ENCODE measurements at regions not wholly inside any gene's neighbourhood (a gene's known extent, or its start where the extent isn't known, plus 50 kb on each side); places are given as distances from the start of the nearest gene placed in this dataset.

GRCh38 chr6:168155821-168156741 is 77.1 kb upstream of the FRMD1 start:
- Histone ChIP-seq H3K9ac (ENCODE audit: control insufficient read depth, extremely low read depth, insufficient read depth, low read length) (no peak overlapping the region), H3K79me2 (ENCODE audit: control insufficient read depth, insufficient read depth, low read length) (no peaks in the 10 kb centered on the region), H4K20me1 (ENCODE audit: control insufficient read depth, extremely low read depth, insufficient read depth, low read length) (no peaks in the 10 kb centered on the region), H3K9me1 (ENCODE audit: control insufficient read depth, extremely low read depth, insufficient read depth, low read length) (no peaks in the 10 kb centered on the region), H3K4me1 (ENCODE audit: control insufficient read depth, extremely low read depth, insufficient read depth, low read length) (peaks cover 8% of the 10 kb centered on the region), H3K27ac (ENCODE audit: control insufficient read depth, insufficient read depth, low read length) (no peak overlapping the region), H2AFZ (ENCODE audit: control insufficient read depth, low read length) (no peak overlapping the region), H3K4me3 (ENCODE audit: control insufficient read depth in 2 of 3, extremely low read depth in 1 of 3, insufficient read depth in 2 of 3, low read depth in 1 of 3, low read length in 3 of 3) (no peak overlapping the region), H3K36me3 (ENCODE audit: control insufficient read depth in 2 of 2, extremely low read depth in 1 of 2, insufficient read depth in 2 of 2, low read length in 2 of 2) (no peaks in the 10 kb centered on the region), H3K9me3 (ENCODE audit: control insufficient read depth, low read depth, low read length) (no peaks in the 10 kb centered on the region), H3K4me2 (ENCODE audit: control insufficient read depth, extremely low read depth, insufficient read depth, low read depth, low read length) (no peak overlapping the region), H3K27me3 (ENCODE audit: control insufficient read depth, extremely low read depth, insufficient read depth, low read length) (peaks cover 7% of the 10 kb centered on the region)
- DNase-seq (ENCODE audit: low read depth, low spot score) (no peak), FAIRE-seq (no peak)
- no peak for TF ChIP-seq EZH2 (IDR thresholded peaks at IDR 0.05; ENCODE audit: low read length)
- TF ChIP-seq CTCF (optimal IDR thresholded peaks at IDR 0.05 in 1 of 3, IDR thresholded peaks at IDR 0.05 in 1 of 3, conservative IDR thresholded peaks at IDR 0.05 in 1 of 3; ENCODE audit: extremely low read depth in 1 of 3, insufficient read depth in 2 of 3, low read length in 3 of 3) = no peak
- dilution Hi-C loops (cut with MboI; ENCODE audit: extremely low pct_ligation_motif_present, low sequenced_read_pairs) = no loop called here

DNA sequence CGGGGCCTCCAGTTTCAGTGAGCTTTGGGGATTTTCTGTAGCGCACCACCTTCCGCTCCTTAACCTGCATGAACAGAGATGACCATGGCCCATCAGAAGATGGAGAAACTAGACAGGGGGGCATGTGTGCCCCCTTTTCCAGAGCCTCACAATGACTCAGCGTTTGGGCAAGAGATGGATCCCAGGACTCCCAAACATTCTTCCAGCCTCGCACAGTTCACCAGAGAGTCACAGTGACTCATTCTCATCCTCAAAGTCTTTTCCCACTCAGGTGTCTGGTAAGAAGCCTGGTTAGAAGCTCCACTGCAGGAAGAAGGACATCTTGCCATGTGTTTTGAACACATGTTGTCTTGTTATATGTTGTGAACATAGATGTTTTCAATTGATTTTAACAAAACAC is 76.2 kb upstream of the FRMD1 start:
- H3K36me3 ChIP-seq (ENCODE audit: control insufficient read depth in 2 of 2, extremely low read depth in 1 of 2, insufficient read depth in 2 of 2, low read length in 2 of 2) = no peaks in the 10 kb centered on the region
- DNase-seq (ENCODE audit: low read depth, low spot score) = no peak
- no peak overlapping the region for H3K4me2 ChIP-seq (ENCODE audit: control insufficient read depth, extremely low read depth, insufficient read depth, low read depth, low read length)
- H3K9me3 ChIP-seq (ENCODE audit: control insufficient read depth, low read depth, low read length) = no peaks in the 10 kb centered on the region
- FAIRE-seq = no peak
- TF ChIP-seq EZH2 (IDR thresholded peaks at IDR 0.05; ENCODE audit: low read length) (no peak), CTCF (optimal IDR thresholded peaks at IDR 0.05 in 1 of 3, IDR thresholded peaks at IDR 0.05 in 1 of 3, conservative IDR thresholded peaks at IDR 0.05 in 1 of 3; ENCODE audit: extremely low read depth in 1 of 3, insufficient read depth in 2 of 3, low read length in 3 of 3) (no peak)
- no peaks in the 10 kb centered on the region for H4K20me1 ChIP-seq (ENCODE audit: control insufficient read depth, extremely low read depth, insufficient read depth, low read length)
- H3K4me3 ChIP-seq (ENCODE audit: control insufficient read depth in 2 of 3, extremely low read depth in 1 of 3, insufficient read depth in 2 of 3, low read depth in 1 of 3, low read length in 3 of 3) = no peak overlapping the region
- H3K9ac ChIP-seq (ENCODE audit: control insufficient read depth, extremely low read depth, insufficient read depth, low read length) = no peak overlapping the region
- no peak overlapping the region for H2AFZ ChIP-seq (ENCODE audit: control insufficient read depth, low read length)
- peaks cover 8% of the 10 kb centered on the region for H3K4me1 ChIP-seq (ENCODE audit: control insufficient read depth, extremely low read depth, insufficient read depth, low read length)
- H3K79me2 ChIP-seq (ENCODE audit: control insufficient read depth, insufficient read depth, low read length) = no peaks in the 10 kb centered on the region
- H3K9me1 ChIP-seq (ENCODE audit: control insufficient read depth, extremely low read depth, insufficient read depth, low read length) = no peaks in the 10 kb centered on the region
- no peak overlapping the region for H3K27ac ChIP-seq (ENCODE audit: control insufficient read depth, insufficient read depth, low read length)
- dilution Hi-C loops (cut with MboI; ENCODE audit: extremely low pct_ligation_motif_present, low sequenced_read_pairs) = no loop called here
- peaks cover 7% of the 10 kb centered on the region for H3K27me3 ChIP-seq (ENCODE audit: control insufficient read depth, extremely low read depth, insufficient read depth, low read length)
